Hematopoietic multipotent progenitor cell treated with erythropoietin and hydrocortisone succinate and interleukin-3 and kit ligand, for 8 days (in vitro differentiated cells): ENCODE measurements at regions not wholly inside any gene's neighbourhood (a gene's known extent, or its start where the extent isn't known, plus 50 kb on each side); places are given as distances from the start of the nearest gene placed in this dataset.
"Not testable (repeated sequence)": the region's sequence is repeated elsewhere in the genome, so short reads cannot be mapped to it uniquely, and the experiment has no call there.

Experiments
- DNase-seq: peaks from one replicate; pipeline ENCODE4 v3.0.0-alpha.2; 2015

- not testable (repeated sequence) for DNase-seq
Observed at GRCh38 chrY:3974362-3974761, 395.5 kb downstream of the TGIF2LY start.

GRCh38 chrY:3974983-3975382 is 396.1 kb downstream of the TGIF2LY start:
- DNase-seq, result not testable (repeated sequence)

- peak; percentile 56 for DNase-seq
Observed at GRCh38 chrY:3980812-3981211, 401.9 kb downstream of the TGIF2LY start.

GRCh38 chrY:3981817-3982216 is 402.9 kb downstream of the TGIF2LY start:
- not testable (repeated sequence) for DNase-seq
